Neural cell (in vitro differentiated cells): ENCODE measurements at regions not wholly inside any gene's neighbourhood (a gene's known extent, or its start where the extent isn't known, plus 50 kb on each side); places are given as distances from the start of the nearest gene placed in this dataset.

Experiments
- H2AFZ ChIP-seq: fragments of 200-600, 300-800 bp; sonication (generic), shearing (Covaris generic); 2 replicates; pipeline ENCODE4 v1.6.0; 2014; ENCODE audit warnings: low read depth, mild to moderate bottlenecking, antibody characterized with exemption, low read length, moderate library complexity
- H3F3A ChIP-seq: fragments of 200-600 bp; shearing (Covaris generic); 2 replicates; pipeline ENCODE4 v1.6.1; 2016; ENCODE audit warnings: mild to moderate bottlenecking, moderate library complexity, mixed read lengths, antibody characterized with exemption, low read length; ENCODE audit not compliant: insufficient read depth, poor library complexity, severe bottlenecking
- H3K27ac ChIP-seq: fragments of 200-600, 300-800 bp; sonication (generic), shearing (Covaris generic); 2 replicates; pipeline ENCODE4 v1.5.1; 2014; ENCODE audit warnings: mild to moderate bottlenecking, low read length, moderate library complexity
- H3K27me3 ChIP-seq: fragments of 300-800, 200-600 bp; sonication (generic), shearing (Covaris generic); 2 replicates; pipeline ENCODE4 v1.6.0; 2014; ENCODE audit warnings: mild to moderate bottlenecking, low read depth, low read length, moderate library complexity; ENCODE audit not compliant: insufficient read depth
- H3K36me3 ChIP-seq: fragments of 300-800, 200-600 bp; sonication (generic), shearing (Covaris generic); 2 replicates; pipeline ENCODE4 v1.5.1; 2014; ENCODE audit warnings: mild to moderate bottlenecking, antibody characterized with exemption, low read length, moderate library complexity; ENCODE audit not compliant: insufficient read depth
- H3K4me2 ChIP-seq: fragments of 300-800, 200-600 bp; sonication (generic), shearing (Covaris generic); 2 replicates; pipeline ENCODE4 v1.6.0; 2014; ENCODE audit warnings: mild to moderate bottlenecking, low read length
- H3K4me3 ChIP-seq: fragments of 300-800, 200-600 bp; sonication (generic), shearing (Covaris generic); 2 replicates; pipeline ENCODE4 v1.5.1; 2014; ENCODE audit warnings: mild to moderate bottlenecking, low read length, moderate library complexity
- H3K79me2 ChIP-seq: fragments of 200-600 bp; shearing (Covaris generic); replicated peaks from 2 replicates; pipeline ENCODE4 v1.6.0; 2014; ENCODE audit warnings: mild to moderate bottlenecking, low read length, moderate library complexity; ENCODE audit not compliant: insufficient read depth
- H3K9ac ChIP-seq: fragments of 300-800, 200-600 bp; sonication (generic), shearing (Covaris generic); 2 replicates; pipeline ENCODE4 v1.6.1; 2016; ENCODE audit warnings: mild to moderate bottlenecking, low read length, mixed read lengths
- H3K9me2 ChIP-seq: fragments of 200-600 bp; shearing (Covaris generic); 2 replicates; pipeline ENCODE4 v1.6.1; 2016; ENCODE audit warnings: mild to moderate bottlenecking, low read length, mixed read lengths; ENCODE audit not compliant: insufficient read depth
- H3K9me3 ChIP-seq: fragments of 200-600, 300-800 bp; sonication (generic), shearing (Covaris generic); 2 replicates; pipeline ENCODE4 v1.6.1; 2016; ENCODE audit warnings: mild to moderate bottlenecking, mixed run types, low read length, moderate library complexity, mixed read lengths
- H4K20me1 ChIP-seq: fragments of 200-600 bp; shearing (Covaris generic); 2 replicates; pipeline ENCODE4 v1.6.1; 2016; ENCODE audit warnings: mild to moderate bottlenecking, mixed run types; ENCODE audit not compliant: insufficient read depth
- EP300 ChIP-seq: fragments of 450-650 bp; conservative IDR thresholded peaks from 2 replicates; pipeline ENCODE4 v1.6.1; 2014; ENCODE audit warnings: antibody characterized with exemption, mild to moderate bottlenecking, moderate library complexity; ENCODE audit not compliant: poor library complexity, severe bottlenecking
- EZH2 ChIP-seq: fragments of 200-600, 300-800 bp; shearing (Covaris generic), sonication (generic); IDR thresholded peaks from 2 replicates; pipeline ENCODE4 v1.6.1; 2014; ENCODE audit warnings: antibody characterized with exemption, low read length, borderline replicate concordance, mild to moderate bottlenecking; ENCODE audit not compliant: insufficient read depth, poor library complexity, severe bottlenecking
- MXI1 ChIP-seq: fragments of 450-650 bp; conservative IDR thresholded peaks from 2 replicates; pipeline ENCODE4 v1.6.1; 2014; ENCODE audit warnings: antibody characterized with exemption, mild to moderate bottlenecking; ENCODE audit not compliant: poor library complexity, severe bottlenecking
- POLR2AphosphoS5 ChIP-seq: IDR thresholded peaks from 2 replicates; pipeline ENCODE4 v1.6.1; 2012
- RAD21 ChIP-seq: fragments of 450-650 bp; conservative IDR thresholded peaks from 2 replicates; pipeline ENCODE4 v1.6.1; 2014; ENCODE audit warnings: antibody characterized with exemption, mild to moderate bottlenecking, moderate library complexity
- SMC3 ChIP-seq: fragments of 450-650 bp; conservative IDR thresholded peaks from 2 replicates; pipeline ENCODE4 v1.6.1; 2014; ENCODE audit warnings: antibody characterized with exemption, mild to moderate bottlenecking, moderate library complexity; ENCODE audit not compliant: poor library complexity
- TAF1 ChIP-seq: IDR thresholded peaks from 2 replicates; pipeline ENCODE4 v1.6.1; 2012; ENCODE audit warnings: low read depth
- TF ChIP-seq, protein P1 (sequence below): IDR thresholded peaks from 2 replicates; pipeline ENCODE4 v1.6.1; 2012; ENCODE audit warnings: borderline replicate concordance
- TF ChIP-seq, protein P2 (sequence below): fragments of 450-650 bp; IDR thresholded peaks from 2 replicates; pipeline ENCODE4 v1.5.1; 2014; ENCODE audit warnings: antibody characterized with exemption, mild to moderate bottlenecking, moderate library complexity; ENCODE audit not compliant: poor library complexity, severe bottlenecking

DNA sequence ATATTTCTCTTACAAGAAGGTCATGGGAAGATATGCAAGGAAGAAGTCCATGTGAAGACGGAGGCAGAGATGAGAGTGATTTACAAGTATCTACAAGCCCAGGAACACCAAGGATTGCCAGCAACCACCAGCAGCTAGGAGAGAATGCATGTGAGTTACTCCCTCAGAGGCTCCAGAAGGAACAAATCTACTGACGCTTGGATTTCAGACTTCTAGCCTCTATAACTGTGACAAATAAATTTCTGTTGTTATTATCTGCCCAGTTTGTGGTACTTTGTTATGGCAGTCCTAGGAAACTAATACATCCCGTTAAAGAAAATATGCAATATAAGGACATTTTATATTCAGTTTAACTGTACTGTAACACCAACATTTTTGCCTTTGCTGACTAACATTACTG, 283.9 kb downstream of the BCHE start:
- H3K4me2 ChIP-seq, result no peak overlapping the region
- no peaks in the 10 kb centered on the region for H3K79me2 ChIP-seq
- no peaks in the 10 kb centered on the region for H3F3A ChIP-seq
- TF ChIP-seq, protein P1, sequence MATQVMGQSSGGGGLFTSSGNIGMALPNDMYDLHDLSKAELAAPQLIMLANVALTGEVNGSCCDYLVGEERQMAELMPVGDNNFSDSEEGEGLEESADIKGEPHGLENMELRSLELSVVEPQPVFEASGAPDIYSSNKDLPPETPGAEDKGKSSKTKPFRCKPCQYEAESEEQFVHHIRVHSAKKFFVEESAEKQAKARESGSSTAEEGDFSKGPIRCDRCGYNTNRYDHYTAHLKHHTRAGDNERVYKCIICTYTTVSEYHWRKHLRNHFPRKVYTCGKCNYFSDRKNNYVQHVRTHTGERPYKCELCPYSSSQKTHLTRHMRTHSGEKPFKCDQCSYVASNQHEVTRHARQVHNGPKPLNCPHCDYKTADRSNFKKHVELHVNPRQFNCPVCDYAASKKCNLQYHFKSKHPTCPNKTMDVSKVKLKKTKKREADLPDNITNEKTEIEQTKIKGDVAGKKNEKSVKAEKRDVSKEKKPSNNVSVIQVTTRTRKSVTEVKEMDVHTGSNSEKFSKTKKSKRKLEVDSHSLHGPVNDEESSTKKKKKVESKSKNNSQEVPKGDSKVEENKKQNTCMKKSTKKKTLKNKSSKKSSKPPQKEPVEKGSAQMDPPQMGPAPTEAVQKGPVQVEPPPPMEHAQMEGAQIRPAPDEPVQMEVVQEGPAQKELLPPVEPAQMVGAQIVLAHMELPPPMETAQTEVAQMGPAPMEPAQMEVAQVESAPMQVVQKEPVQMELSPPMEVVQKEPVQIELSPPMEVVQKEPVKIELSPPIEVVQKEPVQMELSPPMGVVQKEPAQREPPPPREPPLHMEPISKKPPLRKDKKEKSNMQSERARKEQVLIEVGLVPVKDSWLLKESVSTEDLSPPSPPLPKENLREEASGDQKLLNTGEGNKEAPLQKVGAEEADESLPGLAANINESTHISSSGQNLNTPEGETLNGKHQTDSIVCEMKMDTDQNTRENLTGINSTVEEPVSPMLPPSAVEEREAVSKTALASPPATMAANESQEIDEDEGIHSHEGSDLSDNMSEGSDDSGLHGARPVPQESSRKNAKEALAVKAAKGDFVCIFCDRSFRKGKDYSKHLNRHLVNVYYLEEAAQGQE, result no peak
- TF ChIP-seq POLR2AphosphoS5 (no peak), EP300 (no peak), MXI1 (no peak), SMC3 (no peak), TAF1 (no peak), RAD21 (no peak), EZH2 (no peak)
- TF ChIP-seq, protein P2, sequence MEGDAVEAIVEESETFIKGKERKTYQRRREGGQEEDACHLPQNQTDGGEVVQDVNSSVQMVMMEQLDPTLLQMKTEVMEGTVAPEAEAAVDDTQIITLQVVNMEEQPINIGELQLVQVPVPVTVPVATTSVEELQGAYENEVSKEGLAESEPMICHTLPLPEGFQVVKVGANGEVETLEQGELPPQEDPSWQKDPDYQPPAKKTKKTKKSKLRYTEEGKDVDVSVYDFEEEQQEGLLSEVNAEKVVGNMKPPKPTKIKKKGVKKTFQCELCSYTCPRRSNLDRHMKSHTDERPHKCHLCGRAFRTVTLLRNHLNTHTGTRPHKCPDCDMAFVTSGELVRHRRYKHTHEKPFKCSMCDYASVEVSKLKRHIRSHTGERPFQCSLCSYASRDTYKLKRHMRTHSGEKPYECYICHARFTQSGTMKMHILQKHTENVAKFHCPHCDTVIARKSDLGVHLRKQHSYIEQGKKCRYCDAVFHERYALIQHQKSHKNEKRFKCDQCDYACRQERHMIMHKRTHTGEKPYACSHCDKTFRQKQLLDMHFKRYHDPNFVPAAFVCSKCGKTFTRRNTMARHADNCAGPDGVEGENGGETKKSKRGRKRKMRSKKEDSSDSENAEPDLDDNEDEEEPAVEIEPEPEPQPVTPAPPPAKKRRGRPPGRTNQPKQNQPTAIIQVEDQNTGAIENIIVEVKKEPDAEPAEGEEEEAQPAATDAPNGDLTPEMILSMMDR, result no peak
- no peak overlapping the region for H2AFZ ChIP-seq
- H3K9me3 ChIP-seq, result no peaks in the 10 kb centered on the region
- H4K20me1 ChIP-seq, result no peaks in the 10 kb centered on the region
- H3K9me2 ChIP-seq, result no peaks in the 10 kb centered on the region
- H3K27ac ChIP-seq, result no peak overlapping the region
- H3K36me3 ChIP-seq, result no peaks in the 10 kb centered on the region
- H3K4me3 ChIP-seq, result no peak overlapping the region
- H3K9ac ChIP-seq, result no peak overlapping the region
- H3K27me3 ChIP-seq, result no peaks in the 10 kb centered on the region

DNA sequence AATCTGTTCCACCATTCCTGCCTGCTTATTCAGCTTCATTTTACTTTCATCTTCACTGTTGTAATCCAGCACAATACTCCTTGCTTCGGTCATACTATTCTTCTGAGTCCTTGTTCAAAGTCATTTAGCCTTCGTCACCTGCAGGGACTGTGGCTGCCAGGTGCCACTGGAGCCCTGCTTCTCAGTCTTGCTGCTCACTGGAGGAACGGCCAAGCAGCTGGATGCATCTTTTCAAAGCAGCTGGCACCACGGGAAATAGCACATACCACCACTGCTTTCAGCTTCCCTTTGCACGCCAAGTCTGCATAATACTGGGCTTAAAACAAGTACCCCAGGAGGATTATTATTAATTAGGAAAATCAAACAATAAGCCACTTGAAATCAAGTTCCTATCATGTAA, 287.6 kb downstream of the BCHE start:
- Histone ChIP-seq H3K79me2 (no peaks in the 10 kb centered on the region), H3K9me2 (no peaks in the 10 kb centered on the region), H4K20me1 (no peaks in the 10 kb centered on the region), H2AFZ (no peak overlapping the region), H3K9ac (no peak overlapping the region), H3F3A (no peaks in the 10 kb centered on the region), H3K36me3 (no peaks in the 10 kb centered on the region), H3K4me3 (no peak overlapping the region), H3K4me2 (no peak overlapping the region), H3K9me3 (no peaks in the 10 kb centered on the region), H3K27ac (no peak overlapping the region), H3K27me3 (no peaks in the 10 kb centered on the region)
- TF ChIP-seq RAD21 (no peak), SMC3 (no peak), EP300 (no peak), EZH2 (no peak), TAF1 (no peak)
- TF ChIP-seq, protein P2, result no peak
- TF ChIP-seq, protein P1, result no peak
